Sigmoid colon (tissue), 4 donors: ENCODE measurements at regions not wholly inside any gene's neighbourhood (a gene's known extent, or its start where the extent isn't known, plus 50 kb on each side); places are given as distances from the start of the nearest gene placed in this dataset.

Experiments used
- CTCF ChIP-seq, 4 experiments: fragments of 450-650 bp in 3 of 4; fragments of 200-600 bp in 1 of 4; IDR thresholded peaks; one replicate each; pipeline ENCODE4 v1.5.1; 2016 to 2019; ENCODE audit warnings: antibody characterized with exemption in 4 of 4, mild to moderate bottlenecking in 3 of 4, moderate library complexity in 2 of 4
- EP300 ChIP-seq, 4 donors: sonication (generic); formaldehyde crosslinking; IDR thresholded peaks; one replicate each; pipeline ENCODE4 v1.6.1; 2017; ENCODE audit warnings: antibody characterized with exemption in 4 of 4

GRCh38 chr5:19369048-19369447, 619.0 kb downstream of the CDH18 start:
- TF ChIP-seq CTCF (IDR thresholded peaks at IDR 0.05) (no peak), EP300 (IDR thresholded peaks at IDR 0.05) (no peak)
